Testis (tissue), 2 donors: ENCODE measurements at regions not wholly inside any gene's neighbourhood (a gene's known extent, or its start where the extent isn't known, plus 50 kb on each side); places are given as distances from the start of the nearest gene placed in this dataset.

Source experiments
- POLR2A ChIP-seq: fragments of 450-650 bp; IDR thresholded peaks from one replicate; pipeline ENCODE4 v1.6.1; 2017; ENCODE audit warnings: antibody characterized with exemption, mild to moderate bottlenecking, moderate library complexity
- TF ChIP-seq, protein P1 (sequence below), 3 experiments: fragments of 450-650 bp in 2 of 3; fragments of 200-600 bp in 1 of 3; sonication (generic) in 1 of 3; IDR thresholded peaks; one replicate each; pipeline ENCODE4 v1.5.1; 2016 to 2019; ENCODE audit warnings: antibody characterized with exemption in 3 of 3, mild to moderate bottlenecking in 2 of 3, moderate library complexity in 1 of 3

DNA sequence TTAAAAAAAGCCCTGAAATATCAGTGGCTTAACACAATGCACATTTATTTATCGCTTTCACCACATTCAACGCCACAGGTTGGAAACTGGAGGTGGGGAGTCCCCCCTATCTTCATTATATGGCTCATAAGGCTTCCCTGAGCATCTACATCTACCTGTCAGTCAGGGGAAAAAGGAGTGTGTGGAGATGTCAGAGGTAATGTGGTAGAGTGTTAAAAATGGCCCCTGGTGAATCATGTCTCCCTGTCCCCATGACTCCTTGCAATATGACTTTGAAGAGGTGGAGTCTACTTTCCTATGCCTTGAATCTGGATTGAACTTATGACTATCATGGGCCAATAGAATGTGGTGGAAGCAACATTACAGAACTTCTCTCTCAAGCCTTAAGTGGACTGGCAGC is 65.5 kb upstream of the BTBD3 start:
- TF ChIP-seq, protein P1, sequence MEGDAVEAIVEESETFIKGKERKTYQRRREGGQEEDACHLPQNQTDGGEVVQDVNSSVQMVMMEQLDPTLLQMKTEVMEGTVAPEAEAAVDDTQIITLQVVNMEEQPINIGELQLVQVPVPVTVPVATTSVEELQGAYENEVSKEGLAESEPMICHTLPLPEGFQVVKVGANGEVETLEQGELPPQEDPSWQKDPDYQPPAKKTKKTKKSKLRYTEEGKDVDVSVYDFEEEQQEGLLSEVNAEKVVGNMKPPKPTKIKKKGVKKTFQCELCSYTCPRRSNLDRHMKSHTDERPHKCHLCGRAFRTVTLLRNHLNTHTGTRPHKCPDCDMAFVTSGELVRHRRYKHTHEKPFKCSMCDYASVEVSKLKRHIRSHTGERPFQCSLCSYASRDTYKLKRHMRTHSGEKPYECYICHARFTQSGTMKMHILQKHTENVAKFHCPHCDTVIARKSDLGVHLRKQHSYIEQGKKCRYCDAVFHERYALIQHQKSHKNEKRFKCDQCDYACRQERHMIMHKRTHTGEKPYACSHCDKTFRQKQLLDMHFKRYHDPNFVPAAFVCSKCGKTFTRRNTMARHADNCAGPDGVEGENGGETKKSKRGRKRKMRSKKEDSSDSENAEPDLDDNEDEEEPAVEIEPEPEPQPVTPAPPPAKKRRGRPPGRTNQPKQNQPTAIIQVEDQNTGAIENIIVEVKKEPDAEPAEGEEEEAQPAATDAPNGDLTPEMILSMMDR (IDR thresholded peaks at IDR 0.05) = no peak
- TF ChIP-seq POLR2A = no peak
